CD4-positive, alpha-beta T cell treated with Interleukin-10 for 1 hour (primary cell): ENCODE measurements at regions not wholly inside any gene's neighbourhood (a gene's known extent, or its start where the extent isn't known, plus 50 kb on each side); places are given as distances from the start of the nearest gene placed in this dataset.
"Not testable (repeated sequence)": the region's sequence is repeated elsewhere in the genome, so short reads cannot be mapped to it uniquely, and the experiment has no call there.

ENCODE experiments used
- DNase-seq: peaks from one replicate; pipeline ENCODE4 v3.0.0-alpha.2; 2020

GRCh38 chr11:79667380-79667779, 226.6 kb upstream of the TENM4 start:
- no peak for DNase-seq

GRCh38 chr11:79663017-79663416, 222.2 kb upstream of the TENM4 start:
- no peak for DNase-seq

- no peak for DNase-seq
These were observed 220.5 kb upstream of the TENM4 start for GRCh38 chr11:79661373-79661772.

GRCh38 chr11:79648766-79649520, 208.1 kb upstream of the TENM4 start:
- no peak for DNase-seq

- no peak for DNase-seq
These were observed 196.4 kb upstream of the TENM4 start for GRCh38 chr11:79637219-79637618.

- no peak for DNase-seq
These were observed 194.1 kb upstream of the TENM4 start for GRCh38 chr11:79634905-79635304.

- DNase-seq: no peak
These were observed 186.5 kb upstream of the TENM4 start for GRCh38 chr11:79627281-79627680.

GRCh38 chr11:79626135-79627075, 185.6 kb upstream of the TENM4 start:
- DNase-seq: no peak

GRCh38 chr11:79623375-79623774, 182.5 kb upstream of the TENM4 start:
- no peak for DNase-seq

- DNase-seq: no peak
These were observed 176.7 kb upstream of the TENM4 start for GRCh38 chr11:79617561-79617960.

GRCh38 chr11:79616392-79616851, 175.6 kb upstream of the TENM4 start:
- DNase-seq: no peak

GRCh38 chr11:79615425-79615824, 174.6 kb upstream of the TENM4 start:
- no peak for DNase-seq

GRCh38 chr11:79610678-79611077, 169.8 kb upstream of the TENM4 start:
- no peak for DNase-seq

- DNase-seq: no peak
These were observed 169.3 kb upstream of the TENM4 start for GRCh38 chr11:79610139-79610538.

- no peak for DNase-seq
These were observed 168.7 kb upstream of the TENM4 start for GRCh38 chr11:79609511-79609910.

- DNase-seq: not testable (repeated sequence)
These were observed 165.6 kb upstream of the TENM4 start for GRCh38 chr11:79606461-79606860.

- DNase-seq: no peak
These were observed 159.9 kb upstream of the TENM4 start for GRCh38 chr11:79600711-79601110.

GRCh38 chr11:79594834-79595233, 154.0 kb upstream of the TENM4 start:
- no peak for DNase-seq

- no peak for DNase-seq
These were observed 152.0 kb upstream of the TENM4 start for GRCh38 chr11:79592824-79593223.

- no peak for DNase-seq
These were observed 151.6 kb upstream of the TENM4 start for GRCh38 chr11:79592406-79592805.

- no peak for DNase-seq
These were observed 141.6 kb upstream of the TENM4 start for GRCh38 chr11:79582434-79582833.

- DNase-seq: no peak
These were observed 138.2 kb upstream of the TENM4 start for GRCh38 chr11:79579063-79579462.

GRCh38 chr11:79578116-79578515, 137.3 kb upstream of the TENM4 start:
- no peak for DNase-seq

- DNase-seq: no peak
These were observed 134.9 kb upstream of the TENM4 start for GRCh38 chr11:79575701-79576100.
